ENCODE measurements at regions not wholly inside any gene's neighbourhood (a gene's known extent, or its start where the extent isn't known, plus 50 kb on each side); places are given as distances from the start of the nearest gene placed in this dataset.
"Not testable (repeated sequence)": the region's sequence is repeated elsewhere in the genome, so short reads cannot be mapped to it uniquely, and the experiment has no call there.

GRCh38 chr5:86461169-86461956 lies 156.4 kb upstream of the COX7C start:
- no peak for DNase-seq

GRCh38 chr5:86463339-86463738 lies 154.4 kb upstream of the COX7C start:
- no peak for DNase-seq

- DNase-seq: no peak
These were observed 152.5 kb upstream of the COX7C start for GRCh38 chr5:86465052-86465838.

- not testable (repeated sequence) for DNase-seq
These were observed 151.0 kb upstream of the COX7C start for GRCh38 chr5:86466721-86467120.

GRCh38 chr5:86482008-86482407 lies 135.7 kb upstream of the COX7C start:
- DNase-seq: no peak

- DNase-seq: no peak
These were observed 124.0 kb upstream of the COX7C start for GRCh38 chr5:86493777-86494176.

GRCh38 chr5:86500947-86501346 lies 116.8 kb upstream of the COX7C start:
- no peak for DNase-seq

GRCh38 chr5:86507574-86507973 lies 110.2 kb upstream of the COX7C start:
- DNase-seq: no peak

GRCh38 chr5:86510330-86510915 lies 107.3 kb upstream of the COX7C start:
- DNase-seq: not testable (repeated sequence)

GRCh38 chr5:86523718-86524117 lies 94.0 kb upstream of the COX7C start:
- DNase-seq: no peak

GRCh38 chr5:86525622-86526021 lies 92.1 kb upstream of the COX7C start:
- no peak for DNase-seq

- DNase-seq: no peak
These were observed 90.9 kb upstream of the COX7C start for GRCh38 chr5:86526811-86527348.

GRCh38 chr5:86532429-86532828 lies 85.3 kb upstream of the COX7C start:
- DNase-seq: no peak

- DNase-seq: no peak
These were observed 81.3 kb upstream of the COX7C start for GRCh38 chr5:86536396-86536795.

- DNase-seq: no peak
These were observed 75.2 kb upstream of the COX7C start for GRCh38 chr5:86542532-86542931.

GRCh38 chr5:86546044-86546443 lies 71.7 kb upstream of the COX7C start:
- no peak for DNase-seq

- no peak for DNase-seq
These were observed 71.2 kb upstream of the COX7C start for GRCh38 chr5:86546582-86546981.

- no peak for DNase-seq
These were observed 63.1 kb upstream of the COX7C start for GRCh38 chr5:86554638-86555037.

GRCh38 chr5:86557920-86558319 lies 59.8 kb upstream of the COX7C start:
- no peak for DNase-seq

GRCh38 chr5:86565197-86565789 lies 52.4 kb upstream of the COX7C start:
- DNase-seq: no peak

- not testable (repeated sequence) for DNase-seq
These were observed 51.7 kb upstream of the COX7C start for GRCh38 chr5:86566030-86566429.
